Neural cell (in vitro differentiated cells): ENCODE measurements at regions not wholly inside any gene's neighbourhood (a gene's known extent, or its start where the extent isn't known, plus 50 kb on each side); places are given as distances from the start of the nearest gene placed in this dataset.

Experiments used
- H2AFZ ChIP-seq: fragments of 200-600, 300-800 bp; sonication (generic), shearing (Covaris generic); 2 replicates; pipeline ENCODE4 v1.6.0; 2014; ENCODE audit warnings: low read depth, mild to moderate bottlenecking, antibody characterized with exemption, low read length, moderate library complexity
- H3F3A ChIP-seq: fragments of 200-600 bp; shearing (Covaris generic); 2 replicates; pipeline ENCODE4 v1.6.1; 2016; ENCODE audit warnings: mild to moderate bottlenecking, moderate library complexity, mixed read lengths, antibody characterized with exemption, low read length; ENCODE audit not compliant: insufficient read depth, poor library complexity, severe bottlenecking
- H3K27ac ChIP-seq: fragments of 200-600, 300-800 bp; sonication (generic), shearing (Covaris generic); 2 replicates; pipeline ENCODE4 v1.5.1; 2014; ENCODE audit warnings: mild to moderate bottlenecking, low read length, moderate library complexity
- H3K27me3 ChIP-seq: fragments of 300-800, 200-600 bp; sonication (generic), shearing (Covaris generic); 2 replicates; pipeline ENCODE4 v1.6.0; 2014; ENCODE audit warnings: mild to moderate bottlenecking, low read depth, low read length, moderate library complexity; ENCODE audit not compliant: insufficient read depth
- H3K36me3 ChIP-seq: fragments of 300-800, 200-600 bp; sonication (generic), shearing (Covaris generic); 2 replicates; pipeline ENCODE4 v1.5.1; 2014; ENCODE audit warnings: mild to moderate bottlenecking, antibody characterized with exemption, low read length, moderate library complexity; ENCODE audit not compliant: insufficient read depth
- H3K4me2 ChIP-seq: fragments of 300-800, 200-600 bp; sonication (generic), shearing (Covaris generic); 2 replicates; pipeline ENCODE4 v1.6.0; 2014; ENCODE audit warnings: mild to moderate bottlenecking, low read length
- H3K4me3 ChIP-seq: fragments of 300-800, 200-600 bp; sonication (generic), shearing (Covaris generic); 2 replicates; pipeline ENCODE4 v1.5.1; 2014; ENCODE audit warnings: mild to moderate bottlenecking, low read length, moderate library complexity
- H3K79me2 ChIP-seq: fragments of 200-600 bp; shearing (Covaris generic); replicated peaks from 2 replicates; pipeline ENCODE4 v1.6.0; 2014; ENCODE audit warnings: mild to moderate bottlenecking, low read length, moderate library complexity; ENCODE audit not compliant: insufficient read depth
- H3K9ac ChIP-seq: fragments of 300-800, 200-600 bp; sonication (generic), shearing (Covaris generic); 2 replicates; pipeline ENCODE4 v1.6.1; 2016; ENCODE audit warnings: mild to moderate bottlenecking, low read length, mixed read lengths
- H3K9me2 ChIP-seq: fragments of 200-600 bp; shearing (Covaris generic); 2 replicates; pipeline ENCODE4 v1.6.1; 2016; ENCODE audit warnings: mild to moderate bottlenecking, low read length, mixed read lengths; ENCODE audit not compliant: insufficient read depth
- H3K9me3 ChIP-seq: fragments of 200-600, 300-800 bp; sonication (generic), shearing (Covaris generic); 2 replicates; pipeline ENCODE4 v1.6.1; 2016; ENCODE audit warnings: mild to moderate bottlenecking, mixed run types, low read length, moderate library complexity, mixed read lengths
- H4K20me1 ChIP-seq: fragments of 200-600 bp; shearing (Covaris generic); 2 replicates; pipeline ENCODE4 v1.6.1; 2016; ENCODE audit warnings: mild to moderate bottlenecking, mixed run types; ENCODE audit not compliant: insufficient read depth
- CTCF ChIP-seq: fragments of 450-650 bp; IDR thresholded peaks from 2 replicates; pipeline ENCODE4 v1.5.1; 2014; ENCODE audit warnings: antibody characterized with exemption, mild to moderate bottlenecking, moderate library complexity; ENCODE audit not compliant: poor library complexity, severe bottlenecking
- EP300 ChIP-seq: fragments of 450-650 bp; conservative IDR thresholded peaks from 2 replicates; pipeline ENCODE4 v1.6.1; 2014; ENCODE audit warnings: antibody characterized with exemption, mild to moderate bottlenecking, moderate library complexity; ENCODE audit not compliant: poor library complexity, severe bottlenecking
- EZH2 ChIP-seq: fragments of 200-600, 300-800 bp; shearing (Covaris generic), sonication (generic); IDR thresholded peaks from 2 replicates; pipeline ENCODE4 v1.6.1; 2014; ENCODE audit warnings: antibody characterized with exemption, low read length, borderline replicate concordance, mild to moderate bottlenecking; ENCODE audit not compliant: insufficient read depth, poor library complexity, severe bottlenecking
- MXI1 ChIP-seq: fragments of 450-650 bp; conservative IDR thresholded peaks from 2 replicates; pipeline ENCODE4 v1.6.1; 2014; ENCODE audit warnings: antibody characterized with exemption, mild to moderate bottlenecking; ENCODE audit not compliant: poor library complexity, severe bottlenecking
- POLR2AphosphoS5 ChIP-seq: IDR thresholded peaks from 2 replicates; pipeline ENCODE4 v1.6.1; 2012
- RAD21 ChIP-seq: fragments of 450-650 bp; conservative IDR thresholded peaks from 2 replicates; pipeline ENCODE4 v1.6.1; 2014; ENCODE audit warnings: antibody characterized with exemption, mild to moderate bottlenecking, moderate library complexity
- REST ChIP-seq: IDR thresholded peaks from 2 replicates; pipeline ENCODE4 v1.6.1; 2012; ENCODE audit warnings: borderline replicate concordance
- SMC3 ChIP-seq: fragments of 450-650 bp; conservative IDR thresholded peaks from 2 replicates; pipeline ENCODE4 v1.6.1; 2014; ENCODE audit warnings: antibody characterized with exemption, mild to moderate bottlenecking, moderate library complexity; ENCODE audit not compliant: poor library complexity
- TAF1 ChIP-seq: IDR thresholded peaks from 2 replicates; pipeline ENCODE4 v1.6.1; 2012; ENCODE audit warnings: low read depth

- no peak overlapping the region for H3K4me3 ChIP-seq
- no peak overlapping the region for H3K27ac ChIP-seq
- H3K27me3 ChIP-seq, result no peaks in the 10 kb centered on the region
- no peak overlapping the region for H3K9ac ChIP-seq
- H3F3A ChIP-seq, result no peaks in the 10 kb centered on the region
- H4K20me1 ChIP-seq, result no peaks in the 10 kb centered on the region
- no peaks in the 10 kb centered on the region for H3K9me2 ChIP-seq
- no peak overlapping the region for H3K4me2 ChIP-seq
- H3K36me3 ChIP-seq, result no peaks in the 10 kb centered on the region
- H3K9me3 ChIP-seq, result no peaks in the 10 kb centered on the region
- H2AFZ ChIP-seq, result no peak overlapping the region
- no peak for TF ChIP-seq REST
- no peak for TF ChIP-seq MXI1
- TF ChIP-seq EZH2, result no peak
- TF ChIP-seq EP300, result no peak
- no peak for TF ChIP-seq TAF1
- no peak for TF ChIP-seq CTCF
- TF ChIP-seq SMC3, result no peak
- H3K79me2 ChIP-seq, result no peaks in the 10 kb centered on the region
Observed at GRCh38 chr1:106121728-106122127, 934.7 kb upstream of the PRMT6 start.

DNA sequence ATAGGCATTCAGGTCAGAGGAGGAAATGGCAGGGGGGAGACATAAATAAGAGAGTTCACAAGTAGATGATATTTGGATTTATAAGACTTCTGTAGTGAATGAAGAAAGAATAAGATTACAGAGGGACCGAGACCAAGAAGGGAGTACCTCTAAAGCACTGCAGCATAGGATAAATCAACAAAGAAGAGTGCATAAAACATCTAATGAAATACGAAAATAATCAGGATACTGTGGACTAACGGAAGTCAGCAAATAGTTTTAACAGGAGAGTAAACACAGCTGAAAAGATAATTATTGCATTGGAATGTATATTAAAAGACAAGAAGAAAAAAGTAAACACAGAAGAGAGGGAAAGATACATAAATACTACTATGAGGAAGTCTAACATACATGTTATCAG, 921.9 kb upstream of the PRMT6 start:
- no peaks in the 10 kb centered on the region for H3K9me2 ChIP-seq
- no peak overlapping the region for H2AFZ ChIP-seq
- no peaks in the 10 kb centered on the region for H3K36me3 ChIP-seq
- no peaks in the 10 kb centered on the region for H4K20me1 ChIP-seq
- no peaks in the 10 kb centered on the region for H3F3A ChIP-seq
- H3K79me2 ChIP-seq, result no peaks in the 10 kb centered on the region
- no peak overlapping the region for H3K4me2 ChIP-seq
- TF ChIP-seq REST (no peak), POLR2AphosphoS5 (no peak), RAD21 (no peak), EP300 (no peak), EZH2 (no peak), MXI1 (no peak), TAF1 (no peak), CTCF (no peak), SMC3 (no peak)
- H3K27ac ChIP-seq, result no peak overlapping the region
- H3K9me3 ChIP-seq, result no peaks in the 10 kb centered on the region
- H3K27me3 ChIP-seq, result no peaks in the 10 kb centered on the region
- H3K9ac ChIP-seq, result no peak overlapping the region
- no peak overlapping the region for H3K4me3 ChIP-seq
